ENCODE measurements at regions not wholly inside any gene's neighbourhood (a gene's known extent, or its start where the extent isn't known, plus 50 kb on each side); places are given as distances from the start of the nearest gene placed in this dataset.

GRCh38 chr19:28730791-28731512 lies 482.0 kb downstream of the UQCRFS1 start:
- TF ChIP-seq CTCF (IDR thresholded peaks at IDR 0.05; ENCODE audit: insufficient read depth, low read length) (no peak), REST (IDR thresholded peaks at IDR 0.05; ENCODE audit: insufficient replicate concordance, low read depth) (no peak)
